GM19023 (cell line): ENCODE measurements at regions not wholly inside any gene's neighbourhood (a gene's known extent, or its start where the extent isn't known, plus 50 kb on each side); places are given as distances from the start of the nearest gene placed in this dataset.
"Not testable (repeated sequence)": the region's sequence is repeated elsewhere in the genome, so short reads cannot be mapped to it uniquely, and the experiment has no call there.

Experiments used
- ATAC-seq: cut with Tn5 transposase; IDR thresholded peaks from one replicate; pipeline ENCODE4 v1.9.1; 2021; ENCODE audit warnings: mild to moderate bottlenecking, moderate library complexity; ENCODE audit not compliant: unreplicated experiment

GRCh38 chr15:54776410-54776809 lies 420.3 kb downstream of the RSL24D1 start:
- ATAC-seq = no peak

GRCh38 chr15:54772663-54773062 lies 424.1 kb downstream of the RSL24D1 start:
- no peak for ATAC-seq

- not testable (repeated sequence) for ATAC-seq
Measured at GRCh38 chr15:54749461-54749860, 447.3 kb downstream of the RSL24D1 start.

- no peak for ATAC-seq
Measured at GRCh38 chr15:54722342-54722986, 474.3 kb downstream of the RSL24D1 start.

GRCh38 chr15:54719325-54719724 lies 477.4 kb downstream of the RSL24D1 start:
- no peak for ATAC-seq

- no peak for ATAC-seq
Measured at GRCh38 chr15:54707805-54708752, 488.7 kb downstream of the RSL24D1 start.

GRCh38 chr15:54687628-54688027 lies 509.1 kb downstream of the RSL24D1 start:
- no peak for ATAC-seq
